GM23248 (cell line): ENCODE measurements at regions not wholly inside any gene's neighbourhood (a gene's known extent, or its start where the extent isn't known, plus 50 kb on each side); places are given as distances from the start of the nearest gene placed in this dataset.

Experiments used
- EZH2 ChIP-seq: fragments of 200-600 bp; sonication (generic); IDR thresholded peaks from 2 replicates; pipeline ENCODE4 v1.6.1; 2018; ENCODE audit warnings: antibody characterized with exemption, mild to moderate bottlenecking; ENCODE audit not compliant: insufficient read depth, poor library complexity, severe bottlenecking
- EZH2phosphoT487 ChIP-seq: fragments of 200-600 bp; sonication (generic); IDR thresholded peaks from 2 replicates; pipeline ENCODE4 v1.6.1; 2018; ENCODE audit warnings: antibody characterized with exemption, moderate library complexity, mild to moderate bottlenecking, low read depth; ENCODE audit not compliant: insufficient read depth

- TF ChIP-seq EZH2phosphoT487 (no peak), EZH2 (no peak)
Measured at GRCh38 chr1:184878602-184879001, 95.7 kb downstream of the NIBAN1 start.
